ENCODE measurements at regions not wholly inside any gene's neighbourhood (a gene's known extent, or its start where the extent isn't known, plus 50 kb on each side); places are given as distances from the start of the nearest gene placed in this dataset.

GRCh38 chr2:204202253-204202652 is 265.7 kb downstream of the ICOS start:
- no peak for TF ChIP-seq EP300 (IDR thresholded peaks at IDR 0.05)
- no peak for TF ChIP-seq POLR2A (IDR thresholded peaks at IDR 0.05)
- TF ChIP-seq, protein P1, sequence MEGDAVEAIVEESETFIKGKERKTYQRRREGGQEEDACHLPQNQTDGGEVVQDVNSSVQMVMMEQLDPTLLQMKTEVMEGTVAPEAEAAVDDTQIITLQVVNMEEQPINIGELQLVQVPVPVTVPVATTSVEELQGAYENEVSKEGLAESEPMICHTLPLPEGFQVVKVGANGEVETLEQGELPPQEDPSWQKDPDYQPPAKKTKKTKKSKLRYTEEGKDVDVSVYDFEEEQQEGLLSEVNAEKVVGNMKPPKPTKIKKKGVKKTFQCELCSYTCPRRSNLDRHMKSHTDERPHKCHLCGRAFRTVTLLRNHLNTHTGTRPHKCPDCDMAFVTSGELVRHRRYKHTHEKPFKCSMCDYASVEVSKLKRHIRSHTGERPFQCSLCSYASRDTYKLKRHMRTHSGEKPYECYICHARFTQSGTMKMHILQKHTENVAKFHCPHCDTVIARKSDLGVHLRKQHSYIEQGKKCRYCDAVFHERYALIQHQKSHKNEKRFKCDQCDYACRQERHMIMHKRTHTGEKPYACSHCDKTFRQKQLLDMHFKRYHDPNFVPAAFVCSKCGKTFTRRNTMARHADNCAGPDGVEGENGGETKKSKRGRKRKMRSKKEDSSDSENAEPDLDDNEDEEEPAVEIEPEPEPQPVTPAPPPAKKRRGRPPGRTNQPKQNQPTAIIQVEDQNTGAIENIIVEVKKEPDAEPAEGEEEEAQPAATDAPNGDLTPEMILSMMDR (IDR thresholded peaks at IDR 0.05) = no peak
- no peak for TF ChIP-seq POLR2AphosphoS5 (IDR thresholded peaks at IDR 0.05)
